GM12801 (cell line): ENCODE measurements at regions not wholly inside any gene's neighbourhood (a gene's known extent, or its start where the extent isn't known, plus 50 kb on each side); places are given as distances from the start of the nearest gene placed in this dataset.

Source experiments
- TF ChIP-seq, protein P1 (sequence below): IDR thresholded peaks from one replicate; pipeline ENCODE4 v1.5.1; 2011; ENCODE audit warnings: control low read depth; ENCODE audit not compliant: insufficient read length; ENCODE audit errors: extremely low read depth

DNA sequence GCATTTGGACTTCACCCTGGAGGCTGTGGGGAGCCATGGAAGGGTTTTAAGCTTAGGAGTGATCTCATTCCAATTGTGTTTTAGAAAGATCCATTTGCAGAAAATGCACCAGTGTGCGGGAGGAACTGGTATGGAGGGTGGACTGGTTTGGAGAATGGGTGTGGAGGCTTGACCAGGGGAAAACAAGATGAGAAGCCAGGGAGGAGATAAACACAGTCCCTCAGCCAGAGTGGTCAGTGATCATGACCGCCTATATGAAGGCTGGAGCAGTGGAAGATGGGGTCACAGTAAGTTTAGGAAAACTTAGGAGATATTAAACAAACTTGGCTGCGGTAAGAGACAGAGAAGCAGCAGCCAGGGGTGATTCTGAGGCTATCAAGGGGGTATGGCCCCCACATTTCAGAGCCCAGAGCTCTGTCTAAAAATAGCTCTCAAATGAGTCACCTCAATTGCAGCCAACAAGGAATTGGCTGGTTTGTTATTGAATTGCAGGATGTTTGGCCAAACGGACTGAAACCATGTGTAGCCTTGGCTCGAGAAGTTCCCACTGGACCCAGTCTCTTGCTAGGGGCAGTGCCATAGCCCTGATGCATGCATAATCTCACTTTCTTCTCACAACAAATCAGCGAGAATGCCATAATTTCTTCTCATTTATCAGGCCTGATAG is 159.9 kb upstream of the TOP1 start:
- TF ChIP-seq, protein P1, sequence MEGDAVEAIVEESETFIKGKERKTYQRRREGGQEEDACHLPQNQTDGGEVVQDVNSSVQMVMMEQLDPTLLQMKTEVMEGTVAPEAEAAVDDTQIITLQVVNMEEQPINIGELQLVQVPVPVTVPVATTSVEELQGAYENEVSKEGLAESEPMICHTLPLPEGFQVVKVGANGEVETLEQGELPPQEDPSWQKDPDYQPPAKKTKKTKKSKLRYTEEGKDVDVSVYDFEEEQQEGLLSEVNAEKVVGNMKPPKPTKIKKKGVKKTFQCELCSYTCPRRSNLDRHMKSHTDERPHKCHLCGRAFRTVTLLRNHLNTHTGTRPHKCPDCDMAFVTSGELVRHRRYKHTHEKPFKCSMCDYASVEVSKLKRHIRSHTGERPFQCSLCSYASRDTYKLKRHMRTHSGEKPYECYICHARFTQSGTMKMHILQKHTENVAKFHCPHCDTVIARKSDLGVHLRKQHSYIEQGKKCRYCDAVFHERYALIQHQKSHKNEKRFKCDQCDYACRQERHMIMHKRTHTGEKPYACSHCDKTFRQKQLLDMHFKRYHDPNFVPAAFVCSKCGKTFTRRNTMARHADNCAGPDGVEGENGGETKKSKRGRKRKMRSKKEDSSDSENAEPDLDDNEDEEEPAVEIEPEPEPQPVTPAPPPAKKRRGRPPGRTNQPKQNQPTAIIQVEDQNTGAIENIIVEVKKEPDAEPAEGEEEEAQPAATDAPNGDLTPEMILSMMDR, result no peak

DNA sequence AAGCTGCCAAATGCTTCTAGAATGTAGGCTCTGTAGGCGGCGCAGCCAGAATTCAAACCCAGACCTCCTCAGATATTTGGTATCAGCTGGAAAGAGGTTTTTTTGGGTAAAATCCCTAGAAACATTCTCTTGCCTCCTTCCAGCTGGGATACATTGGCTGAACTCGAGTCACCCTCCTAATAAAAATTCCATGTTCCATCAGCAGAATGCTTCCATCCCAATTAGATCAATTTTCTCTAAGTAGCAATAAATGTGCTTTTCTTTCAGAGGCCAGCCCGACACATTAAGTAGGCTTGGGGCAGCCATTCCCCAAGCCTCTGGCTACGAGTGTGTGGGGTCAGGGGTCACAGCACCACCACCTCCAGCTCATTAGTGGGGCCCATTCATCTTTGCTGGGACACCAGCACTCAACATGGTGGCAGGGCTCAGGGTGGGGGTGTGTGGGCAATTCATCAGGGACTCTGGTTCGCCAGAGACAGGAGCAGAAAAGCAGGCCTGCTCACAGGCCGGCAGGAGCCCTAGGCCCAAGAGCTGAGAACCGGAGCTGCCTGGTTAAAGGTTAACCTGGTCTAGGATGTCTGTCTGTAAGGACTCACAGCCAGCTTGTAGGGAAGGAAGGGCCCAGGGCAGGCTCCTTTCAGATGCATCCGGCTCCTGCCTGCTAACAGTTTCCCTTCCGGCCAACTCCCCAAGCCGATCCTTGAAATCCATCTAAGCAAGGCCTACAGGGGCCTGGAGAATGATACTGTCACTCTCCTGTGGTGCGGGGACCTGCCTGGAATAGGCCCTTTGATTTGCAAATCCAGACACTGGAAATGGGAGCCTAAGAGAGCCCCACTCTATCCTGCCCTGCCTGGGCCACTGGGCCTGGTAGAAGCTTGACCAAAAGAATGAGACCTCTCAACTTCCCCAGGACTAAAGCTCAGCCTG is 159.1 kb upstream of the TOP1 start:
- TF ChIP-seq, protein P1, result no peak

DNA sequence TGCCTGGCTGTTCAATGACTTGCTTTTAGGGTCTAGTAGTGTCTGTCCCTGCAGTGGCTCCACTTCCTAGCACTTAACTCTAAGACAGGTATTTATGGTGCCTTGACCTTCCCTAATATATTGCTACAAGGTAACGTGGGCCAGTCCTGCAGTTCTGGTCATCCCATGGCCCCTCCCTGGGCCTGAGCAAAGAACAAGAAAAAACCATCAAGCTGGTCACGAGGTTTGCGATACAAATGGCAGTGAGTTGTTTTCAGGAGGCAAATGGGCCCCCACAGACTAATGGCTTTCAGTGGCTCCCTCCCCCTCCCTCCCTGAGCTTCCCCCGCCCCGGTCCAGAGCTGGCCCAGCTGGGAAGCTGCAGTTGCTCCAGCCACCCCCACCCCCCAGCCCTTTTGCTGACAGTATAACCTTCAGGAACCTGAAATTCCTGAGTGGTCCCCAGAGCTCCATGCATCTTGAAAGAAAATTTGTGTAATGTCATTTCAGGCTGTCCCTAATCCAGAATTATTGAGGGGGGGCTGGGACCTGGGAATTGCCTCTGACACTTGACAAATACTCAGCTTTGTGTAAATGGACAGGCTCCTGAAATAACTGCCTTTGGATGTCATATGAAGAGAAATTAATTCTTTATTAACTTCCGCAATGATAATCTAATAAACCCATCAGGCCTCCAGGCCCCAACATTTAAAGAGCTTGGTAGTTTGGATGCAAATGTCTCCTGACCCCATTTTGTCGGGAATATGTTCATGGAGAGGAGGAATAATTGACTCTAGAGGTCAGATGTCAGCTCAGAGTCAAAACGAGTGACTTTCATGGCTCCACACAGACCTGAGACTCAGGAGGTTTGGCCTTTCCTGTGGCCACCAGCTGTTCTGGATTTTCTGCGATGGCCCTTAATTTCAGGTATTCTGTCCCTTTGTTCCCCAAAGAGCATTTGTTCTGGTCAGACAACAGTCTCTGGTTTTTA is 153.2 kb upstream of the TOP1 start:
- TF ChIP-seq, protein P1, result no peak

DNA sequence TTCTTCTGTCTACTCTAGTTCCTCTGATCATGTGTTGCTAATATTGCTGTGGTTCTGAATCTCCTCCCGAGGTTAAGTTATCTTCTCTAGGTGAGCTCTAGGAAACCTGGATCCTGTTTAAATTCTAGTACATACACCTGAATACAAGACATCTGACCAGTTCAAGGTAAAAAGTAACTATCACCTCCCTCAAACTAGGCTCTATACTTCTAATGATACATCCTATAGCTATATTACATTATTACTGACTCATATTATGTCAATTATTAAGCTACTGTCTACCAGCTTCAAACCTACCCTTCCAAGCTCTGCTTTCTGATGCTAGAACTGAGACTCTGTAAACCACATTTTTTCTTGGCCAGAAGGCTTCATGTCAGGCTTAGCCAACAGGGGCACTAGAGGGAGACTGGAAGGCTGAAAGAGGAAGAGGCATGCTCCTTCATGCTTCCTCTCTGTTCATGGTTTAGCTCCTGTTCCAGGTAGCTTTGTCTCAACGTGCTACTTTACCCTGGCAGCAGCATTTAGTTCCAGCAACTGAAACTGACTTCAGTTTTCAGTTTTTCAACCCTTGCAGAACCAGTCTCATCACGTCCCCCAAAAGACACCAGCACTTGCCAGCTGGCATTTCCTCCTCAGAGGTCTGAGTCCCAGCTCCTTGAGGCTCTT is 148.4 kb upstream of the TOP1 start:
- TF ChIP-seq, protein P1, result no peak

DNA sequence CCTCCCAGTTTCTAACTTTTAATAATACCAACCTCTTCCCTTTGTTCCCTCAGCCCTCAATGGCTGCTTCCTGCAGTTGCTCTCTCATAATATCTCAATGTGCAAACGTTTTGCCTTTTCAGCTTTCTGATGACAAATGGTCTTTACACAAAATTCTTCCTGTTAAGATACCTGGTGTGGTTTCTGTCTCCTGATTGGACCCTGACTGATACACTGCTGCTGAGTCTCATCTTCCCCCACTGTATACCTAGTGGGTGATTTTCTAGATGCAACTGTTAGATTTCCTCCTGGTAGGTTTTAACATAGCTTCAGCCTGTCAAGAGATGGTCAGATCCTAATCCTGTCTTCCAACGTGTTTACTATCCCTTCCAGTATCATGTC is 147.9 kb upstream of the TOP1 start:
- TF ChIP-seq, protein P1, result no peak

DNA sequence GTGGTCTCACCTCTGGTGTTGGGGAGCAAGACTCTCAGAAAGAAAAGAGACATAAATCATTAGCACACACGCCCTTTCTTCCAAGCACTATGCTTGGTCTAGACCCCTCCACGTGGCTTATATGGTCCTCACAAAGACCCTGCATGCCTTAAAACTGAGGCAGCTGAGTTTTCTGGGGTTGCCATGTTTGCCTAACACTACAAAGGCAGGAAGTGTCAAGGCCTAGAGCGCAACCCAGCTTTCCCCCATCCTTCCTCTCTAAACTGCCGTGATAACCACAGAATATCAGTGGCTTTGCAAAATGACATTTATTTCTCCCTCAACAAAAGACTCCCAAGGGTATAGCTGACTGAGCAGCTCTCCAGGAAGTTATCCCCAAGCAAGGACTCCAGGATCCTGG is 146.5 kb upstream of the TOP1 start:
- TF ChIP-seq, protein P1, result no peak
